ENCODE measurements at regions not wholly inside any gene's neighbourhood (a gene's known extent, or its start where the extent isn't known, plus 50 kb on each side); places are given as distances from the start of the nearest gene placed in this dataset.

DNA sequence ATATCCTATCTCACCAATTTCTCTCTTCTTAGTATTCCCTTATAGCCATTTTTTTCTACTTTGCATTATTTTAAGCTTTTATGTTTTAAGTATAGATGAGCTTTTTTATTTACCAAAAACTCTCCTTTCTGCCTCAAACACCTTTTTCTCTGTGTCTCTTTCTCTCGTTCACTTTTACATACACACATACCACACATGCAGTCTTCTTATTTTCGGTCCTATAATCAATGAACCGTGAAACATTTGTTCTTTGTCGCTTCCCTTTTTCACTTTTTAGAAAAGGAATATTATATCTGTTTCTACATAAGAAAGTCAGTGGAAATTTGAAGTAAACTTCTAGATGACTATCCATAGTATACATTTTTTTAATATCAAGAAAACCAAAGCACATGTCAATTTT, 183.2 kb downstream of the MRPL39 start:
- Histone ChIP-seq H3K9me3 (ENCODE audit: severe bottlenecking) (no peaks in the 10 kb centered on the region), H3K4me1 (ENCODE audit: insufficient read depth, poor library complexity, severe bottlenecking) (no peaks in the 10 kb centered on the region), H3K27me3 (ENCODE audit: insufficient read depth, poor library complexity, severe bottlenecking) (peaks cover 33% of the 10 kb centered on the region), H3K4me3 (ENCODE audit: severe bottlenecking) (no peak overlapping the region), H3K36me3 (ENCODE audit: low read depth) (no peaks in the 10 kb centered on the region), H3K27ac (ENCODE audit: poor library complexity, severe bottlenecking) (no peak overlapping the region)
- TF ChIP-seq, protein P1, sequence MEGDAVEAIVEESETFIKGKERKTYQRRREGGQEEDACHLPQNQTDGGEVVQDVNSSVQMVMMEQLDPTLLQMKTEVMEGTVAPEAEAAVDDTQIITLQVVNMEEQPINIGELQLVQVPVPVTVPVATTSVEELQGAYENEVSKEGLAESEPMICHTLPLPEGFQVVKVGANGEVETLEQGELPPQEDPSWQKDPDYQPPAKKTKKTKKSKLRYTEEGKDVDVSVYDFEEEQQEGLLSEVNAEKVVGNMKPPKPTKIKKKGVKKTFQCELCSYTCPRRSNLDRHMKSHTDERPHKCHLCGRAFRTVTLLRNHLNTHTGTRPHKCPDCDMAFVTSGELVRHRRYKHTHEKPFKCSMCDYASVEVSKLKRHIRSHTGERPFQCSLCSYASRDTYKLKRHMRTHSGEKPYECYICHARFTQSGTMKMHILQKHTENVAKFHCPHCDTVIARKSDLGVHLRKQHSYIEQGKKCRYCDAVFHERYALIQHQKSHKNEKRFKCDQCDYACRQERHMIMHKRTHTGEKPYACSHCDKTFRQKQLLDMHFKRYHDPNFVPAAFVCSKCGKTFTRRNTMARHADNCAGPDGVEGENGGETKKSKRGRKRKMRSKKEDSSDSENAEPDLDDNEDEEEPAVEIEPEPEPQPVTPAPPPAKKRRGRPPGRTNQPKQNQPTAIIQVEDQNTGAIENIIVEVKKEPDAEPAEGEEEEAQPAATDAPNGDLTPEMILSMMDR (IDR thresholded peaks at IDR 0.05; ENCODE audit: poor library complexity, severe bottlenecking), result no peak
- ATAC-seq (ENCODE audit: low read depth) (no peak), DNase-seq (ENCODE audit: low spot score) (no peak)

DNA sequence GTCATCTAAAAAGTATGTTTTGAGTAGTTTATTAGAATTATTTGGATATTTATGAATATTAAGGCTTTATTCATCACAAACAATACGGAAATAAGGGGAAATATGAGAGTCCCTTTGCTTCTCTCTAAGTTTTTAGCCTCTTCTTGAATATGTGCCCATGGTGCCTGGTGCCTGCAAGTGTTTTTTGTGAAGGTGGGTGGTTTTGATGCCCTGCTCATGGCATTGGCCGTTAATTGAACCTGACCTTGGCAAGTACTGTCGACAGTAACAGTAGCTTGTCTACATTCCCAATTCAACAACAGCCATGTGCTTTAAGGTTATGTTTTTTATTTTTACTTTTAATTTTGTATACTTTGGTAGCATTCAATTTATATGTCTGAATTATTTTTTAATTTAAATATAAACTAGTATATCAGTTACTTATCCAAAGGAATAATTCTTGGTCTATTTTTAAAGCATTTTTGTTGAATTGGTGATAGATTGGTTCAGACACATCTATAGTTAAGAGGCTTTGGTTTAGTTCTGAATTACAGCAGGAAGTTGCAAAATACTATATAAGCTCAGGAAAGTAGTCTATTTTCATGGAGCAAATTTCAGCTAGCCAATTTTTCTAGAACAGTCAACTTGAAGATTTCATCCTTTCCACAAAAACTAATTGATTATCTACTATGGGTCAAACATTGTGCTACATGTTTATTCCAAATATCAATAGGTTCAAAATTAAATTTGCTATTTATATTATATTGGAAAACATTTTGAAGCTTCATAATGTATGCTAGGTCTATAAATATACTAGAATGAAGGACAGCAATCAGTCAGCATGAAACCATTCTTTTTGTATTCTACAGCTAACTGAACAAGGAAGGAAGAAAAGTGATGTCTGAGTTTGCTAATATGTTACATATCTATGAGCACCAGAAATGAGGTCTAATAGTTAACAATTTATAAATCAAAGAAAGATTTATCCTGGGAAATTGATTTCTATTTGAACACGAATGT, 184.4 kb downstream of the MRPL39 start:
- TF ChIP-seq, protein P1 (IDR thresholded peaks at IDR 0.05; ENCODE audit: poor library complexity, severe bottlenecking), result no peak
- no peaks in the 10 kb centered on the region for H3K4me1 ChIP-seq (ENCODE audit: insufficient read depth, poor library complexity, severe bottlenecking)
- peaks cover 39% of the 10 kb centered on the region for H3K27me3 ChIP-seq (ENCODE audit: insufficient read depth, poor library complexity, severe bottlenecking)
- H3K27ac ChIP-seq (ENCODE audit: poor library complexity, severe bottlenecking), result no peak overlapping the region
- no peak for DNase-seq (ENCODE audit: low spot score)
- H3K4me3 ChIP-seq (ENCODE audit: severe bottlenecking), result no peak overlapping the region
- no peak for ATAC-seq (ENCODE audit: low read depth)
- no peaks in the 10 kb centered on the region for H3K9me3 ChIP-seq (ENCODE audit: severe bottlenecking)
- no peaks in the 10 kb centered on the region for H3K36me3 ChIP-seq (ENCODE audit: low read depth)

DNA sequence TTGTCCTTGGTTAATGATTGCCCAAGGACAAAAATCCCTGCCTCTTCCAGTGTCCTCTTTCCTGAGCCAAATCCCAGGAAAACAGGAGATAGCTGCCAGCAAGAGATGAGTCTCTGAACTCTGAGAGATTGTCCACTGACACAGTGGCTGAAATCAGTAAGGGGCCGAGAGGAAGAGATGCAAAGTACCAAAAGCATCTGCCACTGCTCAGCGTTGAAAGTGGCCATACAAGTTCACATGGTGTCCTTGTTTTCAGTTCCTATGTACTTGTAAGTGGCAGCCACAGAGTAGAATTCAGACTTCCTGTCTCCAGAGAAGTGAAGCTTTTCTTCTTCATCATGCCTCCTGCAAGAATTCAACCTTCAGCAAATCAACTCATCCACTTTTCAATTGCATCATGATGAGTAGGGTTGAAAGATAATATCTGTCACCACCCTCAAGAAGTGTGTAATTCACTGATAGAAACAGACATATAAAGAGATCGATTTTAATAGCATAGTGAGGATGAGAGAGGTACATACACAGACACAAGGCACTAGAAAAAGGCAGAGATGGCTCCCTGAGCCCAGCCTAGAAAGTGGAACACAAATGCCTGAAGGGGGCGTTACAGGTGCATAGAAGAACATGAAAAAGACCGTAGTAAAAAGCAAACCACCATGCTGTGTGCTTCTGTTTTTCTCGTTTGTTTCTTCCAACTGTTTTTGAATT, 185.8 kb downstream of the MRPL39 start:
- Histone ChIP-seq H3K27me3 (ENCODE audit: insufficient read depth, poor library complexity, severe bottlenecking) (peaks cover 39% of the 10 kb centered on the region), H3K4me3 (ENCODE audit: severe bottlenecking) (no peak overlapping the region), H3K36me3 (ENCODE audit: low read depth) (no peaks in the 10 kb centered on the region), H3K4me1 (ENCODE audit: insufficient read depth, poor library complexity, severe bottlenecking) (no peaks in the 10 kb centered on the region), H3K27ac (ENCODE audit: poor library complexity, severe bottlenecking) (no peak overlapping the region), H3K9me3 (ENCODE audit: severe bottlenecking) (no peaks in the 10 kb centered on the region)
- no peak for DNase-seq (ENCODE audit: low spot score)
- TF ChIP-seq, protein P1 (IDR thresholded peaks at IDR 0.05; ENCODE audit: poor library complexity, severe bottlenecking), result peak; percentile 27
- peak; percentile 56; the same call in 2 of the 3 replicates for ATAC-seq (ENCODE audit: low read depth)

DNA sequence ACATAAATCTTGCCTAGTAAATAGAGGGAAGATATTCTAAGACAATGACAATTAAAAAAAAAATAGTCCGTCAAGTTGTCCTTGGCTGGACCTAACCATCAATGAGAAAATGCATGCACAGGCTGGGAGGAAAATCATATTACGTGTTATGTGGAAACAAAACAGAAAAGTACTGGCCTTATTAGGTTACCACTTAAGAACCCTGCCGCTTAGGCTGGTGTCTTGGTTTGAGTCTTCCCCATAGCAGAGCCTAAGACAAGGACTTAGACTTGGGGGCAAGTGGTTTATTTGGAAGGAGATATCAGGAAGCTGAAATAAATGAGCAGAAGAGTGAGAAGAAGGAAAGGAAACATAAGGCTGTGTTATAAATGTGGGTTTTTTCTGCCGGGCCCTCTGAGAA, 186.4 kb downstream of the MRPL39 start:
- ATAC-seq (ENCODE audit: low read depth) (no peak), DNase-seq (ENCODE audit: low spot score) (no peak)
- Histone ChIP-seq H3K27ac (ENCODE audit: poor library complexity, severe bottlenecking) (no peak overlapping the region), H3K4me1 (ENCODE audit: insufficient read depth, poor library complexity, severe bottlenecking) (no peaks in the 10 kb centered on the region), H3K9me3 (ENCODE audit: severe bottlenecking) (no peaks in the 10 kb centered on the region), H3K27me3 (ENCODE audit: insufficient read depth, poor library complexity, severe bottlenecking) (peaks cover 39% of the 10 kb centered on the region), H3K4me3 (ENCODE audit: severe bottlenecking) (no peak overlapping the region), H3K36me3 (ENCODE audit: low read depth) (no peaks in the 10 kb centered on the region)
- TF ChIP-seq, protein P1 (IDR thresholded peaks at IDR 0.05; ENCODE audit: poor library complexity, severe bottlenecking), result no peak

All from RWPE2 (cell line).